SW480 (cell line): ENCODE measurements at regions not wholly inside any gene's neighbourhood (a gene's known extent, or its start where the extent isn't known, plus 50 kb on each side); places are given as distances from the start of the nearest gene placed in this dataset.
A peak's percentile ranks its signal among the peaks of the same experiment; 100 is the strongest.

Source experiments
- DNase-seq: peaks from one replicate; pipeline ENCODE4 v3.0.0-alpha.2; 2016; ENCODE audit warnings: low spot score

GRCh38 chr5:135662061-135662481 lies 83.3 kb upstream of the CXCL14 start:
- no peak for DNase-seq

GRCh38 chr5:135660826-135661575 lies 82.2 kb upstream of the CXCL14 start:
- DNase-seq: no peak

GRCh38 chr5:135657536-135658305 lies 78.9 kb upstream of the CXCL14 start:
- DNase-seq: no peak

GRCh38 chr5:135655468-135655815 lies 76.7 kb upstream of the CXCL14 start:
- DNase-seq: no peak

DNA sequence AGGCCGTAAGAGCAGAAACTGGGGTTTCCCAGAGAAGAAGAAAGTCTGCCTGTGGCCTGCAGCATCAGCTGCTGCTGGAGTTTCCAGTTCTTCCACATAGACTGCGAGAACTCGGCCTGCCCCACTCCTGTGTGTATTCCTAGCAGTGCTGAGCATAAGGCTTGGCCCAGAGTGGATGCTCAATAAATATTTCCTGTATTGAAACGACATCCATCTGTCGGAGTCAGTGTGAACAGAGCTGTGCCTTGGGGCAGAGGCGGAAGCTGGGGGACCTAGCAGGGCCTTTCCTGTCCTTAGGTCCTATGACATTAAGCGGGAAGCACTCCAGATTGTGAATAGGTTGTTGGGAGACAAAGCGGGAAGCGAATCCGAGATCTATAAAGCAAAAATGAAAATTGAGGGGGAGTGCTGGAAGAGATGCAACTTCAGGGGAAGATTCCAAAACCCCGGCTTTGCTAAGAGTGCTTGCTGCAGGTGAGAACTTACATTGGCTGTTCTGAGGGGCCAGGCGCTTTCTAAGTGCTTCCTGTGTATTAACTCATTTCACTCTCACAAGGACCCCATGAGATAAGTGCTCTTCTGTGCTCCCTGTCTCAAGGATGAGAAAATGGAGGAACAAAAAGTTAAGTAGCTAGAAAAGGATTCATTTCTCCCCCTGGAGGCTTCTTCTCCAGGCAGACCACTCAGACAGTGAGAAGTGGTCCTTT lies 76.1 kb upstream of the CXCL14 start:
- DNase-seq: no peak

- peak; percentile 72 for DNase-seq
Measured at GRCh38 chr5:135651156-135651555, 72.4 kb upstream of the CXCL14 start.

DNA sequence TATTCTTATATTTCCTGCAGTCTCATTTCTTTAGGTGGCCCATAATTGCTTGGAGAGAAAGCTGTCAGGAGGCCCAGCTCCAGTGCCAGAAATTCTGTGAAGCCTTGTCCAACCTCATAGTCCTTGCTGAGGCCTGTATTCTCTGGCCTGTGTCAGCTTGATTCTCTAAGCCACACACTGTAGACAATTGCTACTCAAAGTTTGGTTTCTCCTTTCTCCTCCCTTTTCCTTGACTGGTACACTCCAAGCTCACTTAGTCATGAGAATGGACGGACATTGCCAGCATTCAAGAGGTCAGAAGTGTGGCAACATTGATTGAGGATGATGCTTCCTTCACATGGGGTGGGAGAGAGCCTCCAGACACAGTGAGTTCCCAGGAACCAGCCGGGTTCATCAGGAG lies 71.3 kb upstream of the CXCL14 start:
- no peak for DNase-seq

- no peak for DNase-seq
Measured at GRCh38 chr5:135649435-135649834, 70.6 kb upstream of the CXCL14 start.

DNA sequence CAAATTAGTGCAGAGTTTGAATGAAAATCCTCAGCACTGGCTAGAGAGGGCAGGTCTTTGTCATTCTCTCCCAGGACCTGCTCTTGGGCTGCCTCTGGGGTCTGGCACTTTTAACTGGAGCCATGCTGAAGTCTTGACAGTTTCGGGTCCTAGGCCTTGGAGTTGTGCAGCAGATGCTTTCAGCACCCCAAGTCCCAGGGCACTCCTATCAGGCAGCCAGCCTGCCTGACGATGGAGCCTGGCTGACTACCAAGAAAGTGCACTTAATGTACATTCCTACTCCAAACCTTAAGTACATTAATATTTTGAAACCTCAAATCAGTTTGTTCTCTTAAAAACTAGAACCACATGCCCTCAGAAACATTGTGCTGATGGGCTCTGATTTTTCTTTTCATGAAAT lies 69.3 kb upstream of the CXCL14 start:
- DNase-seq: no peak

DNA sequence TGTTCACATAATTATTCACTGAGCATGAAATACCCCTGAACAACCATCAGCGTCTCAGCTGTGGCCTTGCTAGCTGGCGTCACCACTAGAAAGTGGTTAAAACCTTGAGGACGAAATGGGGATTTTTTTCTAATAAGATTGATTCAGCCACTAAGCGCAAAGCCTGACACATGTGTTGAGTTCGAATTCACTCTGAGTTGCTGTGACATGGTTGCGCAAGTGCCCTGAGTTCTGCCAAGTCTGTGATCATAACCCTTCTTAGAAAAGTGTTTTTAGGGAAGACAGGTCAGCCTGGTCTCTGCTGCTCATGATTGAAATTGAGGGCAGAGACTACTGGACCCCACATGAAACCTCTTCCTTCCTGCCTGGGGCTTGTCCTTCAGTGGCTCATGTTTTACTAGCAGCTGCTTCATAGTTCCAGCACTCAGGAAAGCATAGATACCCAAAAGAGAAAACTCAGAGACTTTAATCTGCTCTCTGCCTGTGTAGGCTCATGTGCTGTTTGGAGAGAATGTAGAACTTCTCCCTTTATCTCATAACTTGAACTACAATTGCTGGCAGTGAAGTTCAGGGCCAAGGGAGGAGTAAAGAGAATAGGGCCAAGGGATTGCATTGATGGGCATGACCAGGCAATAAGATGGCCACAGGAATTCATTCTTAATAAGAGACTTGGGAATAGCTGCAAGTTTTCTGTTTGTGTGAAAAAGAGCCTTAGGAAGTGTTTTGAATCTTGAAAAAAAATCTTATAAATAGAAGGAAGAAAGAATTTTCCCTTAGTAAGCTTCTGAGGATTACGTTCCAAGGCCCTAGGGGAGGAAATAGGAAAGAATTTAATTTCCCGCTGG lies 66.8 kb upstream of the CXCL14 start:
- no peak for DNase-seq

DNA sequence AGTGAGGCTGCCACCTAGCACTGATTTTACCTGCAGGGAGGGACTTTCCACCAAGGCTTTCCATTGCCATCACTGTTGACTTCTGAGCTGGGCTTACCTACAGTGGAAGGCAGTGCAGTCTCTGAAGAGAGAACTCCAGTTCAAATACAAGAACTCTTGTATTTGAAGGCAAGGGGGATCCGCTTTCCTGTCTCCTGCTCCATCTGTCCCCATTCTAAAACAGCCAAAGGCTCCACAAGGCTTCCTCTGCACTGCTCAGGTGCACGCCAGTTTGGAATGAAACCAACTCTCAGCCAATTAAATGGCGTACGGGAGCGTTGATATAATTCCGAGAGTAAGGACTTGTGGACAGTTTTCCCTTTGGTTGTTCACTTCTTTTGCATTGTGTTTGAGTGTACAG lies 66.0 kb upstream of the CXCL14 start:
- no peak for DNase-seq

DNA sequence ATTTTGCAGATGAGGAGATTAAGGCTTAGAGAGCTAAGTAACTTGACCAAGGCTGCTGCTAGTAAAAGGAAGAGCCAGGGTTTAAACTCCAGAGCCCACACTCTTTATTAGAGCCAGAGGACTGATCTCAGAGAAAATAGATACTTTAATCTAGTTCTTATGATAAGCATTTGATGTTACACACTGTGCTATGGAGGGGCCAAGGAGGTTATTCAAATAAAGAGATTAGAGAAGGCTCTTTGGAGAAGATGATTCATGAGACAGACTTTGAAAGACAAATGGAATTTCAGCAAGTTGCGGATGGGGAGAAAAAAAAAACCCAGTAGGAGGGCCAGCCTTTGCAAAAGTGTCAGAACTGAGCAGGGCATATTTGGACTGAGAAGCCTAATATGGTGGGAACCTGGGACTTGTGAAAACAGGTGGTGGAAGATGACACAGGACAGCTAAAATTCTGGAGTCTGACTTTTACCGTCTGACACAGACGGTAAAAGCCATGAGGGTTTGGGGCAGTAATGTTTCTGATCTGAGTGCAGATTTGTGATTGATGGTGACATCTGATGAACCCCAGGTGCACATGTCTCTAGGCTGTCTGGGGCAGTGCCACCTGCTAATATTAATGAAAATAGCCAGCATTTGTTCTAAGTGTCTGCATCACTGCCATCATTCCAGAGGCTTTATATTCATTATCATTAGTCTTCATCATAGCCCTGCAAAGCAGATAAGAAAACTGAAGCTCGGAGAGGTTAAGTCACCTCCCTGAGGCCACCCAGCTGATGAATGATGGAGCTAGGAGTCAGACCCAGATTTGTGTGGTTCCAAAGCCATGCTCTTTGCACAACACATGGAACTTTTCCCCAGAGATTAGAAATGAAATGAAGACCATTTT lies 65.3 kb upstream of the CXCL14 start:
- no peak for DNase-seq

DNA sequence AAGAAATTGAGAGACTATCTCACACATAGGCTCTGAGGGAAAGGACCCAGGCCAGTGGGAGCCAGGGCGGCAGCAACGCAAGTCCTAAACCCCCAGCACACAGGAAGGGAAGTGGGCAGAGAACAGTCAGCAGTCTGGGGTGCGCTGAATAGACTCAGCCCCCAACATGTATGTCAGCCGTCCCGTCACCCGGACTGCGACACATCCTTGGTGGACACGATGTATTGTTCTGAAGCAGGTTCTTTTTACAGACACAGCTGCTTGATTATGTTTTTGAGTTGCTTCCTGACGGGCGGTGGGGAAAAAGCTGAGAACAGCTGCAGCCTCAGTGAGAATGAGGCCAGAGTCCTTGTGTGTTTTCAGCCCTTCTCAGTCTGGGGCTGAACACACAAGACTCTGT lies 64.1 kb upstream of the CXCL14 start:
- no peak for DNase-seq

GRCh38 chr5:135642488-135642870 lies 63.7 kb upstream of the CXCL14 start:
- no peak for DNase-seq

DNA sequence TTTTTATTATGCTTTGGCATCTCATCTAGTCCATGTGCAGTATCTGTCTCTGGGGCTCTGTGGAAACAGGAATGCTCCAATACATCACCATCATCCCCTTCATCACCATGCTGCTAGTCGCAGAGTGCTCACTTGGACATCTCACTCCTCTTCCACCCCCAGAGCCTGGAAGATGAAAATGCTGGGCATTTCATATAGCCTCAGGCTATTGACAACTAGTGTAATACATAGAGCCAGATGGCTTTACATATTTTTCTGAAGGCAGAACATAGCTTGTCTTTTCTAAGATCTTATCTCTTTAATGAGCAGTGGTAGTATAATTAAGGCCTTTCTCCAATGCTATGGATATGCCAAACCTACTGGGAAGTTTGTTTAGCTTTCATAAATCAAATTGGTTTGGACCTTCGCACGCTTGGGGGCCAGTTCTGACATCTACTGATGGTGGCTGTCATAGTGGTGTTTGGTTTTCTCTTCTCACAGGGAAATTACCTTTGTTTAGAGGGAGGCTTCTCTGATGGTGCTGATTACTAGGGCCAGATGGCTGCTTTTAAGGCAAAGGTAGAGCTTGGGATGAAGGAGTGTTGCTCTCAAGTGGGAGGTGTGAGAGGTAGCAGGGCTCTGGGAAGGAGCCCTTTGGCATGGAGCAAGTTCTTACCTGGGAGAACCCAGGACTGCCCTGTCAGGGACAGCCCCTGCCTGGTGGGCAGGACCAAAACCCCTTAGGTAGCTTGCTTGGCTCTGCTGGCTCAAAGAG lies 63.1 kb upstream of the CXCL14 start:
- no peak for DNase-seq

DNA sequence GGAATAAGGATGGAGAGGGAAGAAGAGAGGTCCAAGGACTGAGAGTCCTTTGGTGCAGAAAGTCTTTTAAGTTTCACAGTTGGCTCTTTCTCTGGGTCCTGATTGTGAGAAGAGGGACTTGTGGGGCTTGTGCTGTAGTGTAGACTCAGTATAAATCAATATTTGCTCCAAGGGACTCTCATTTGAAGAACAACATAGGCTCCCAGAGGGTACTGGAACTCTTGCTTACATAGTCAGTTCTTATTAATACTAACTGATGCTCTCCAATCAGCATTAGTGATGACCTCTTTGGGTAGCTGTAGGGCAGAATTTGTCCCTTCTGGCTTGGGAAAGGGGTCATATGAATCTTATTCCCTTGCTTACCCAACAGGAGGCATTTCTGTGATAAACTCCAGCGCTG lies 62.5 kb upstream of the CXCL14 start:
- DNase-seq: no peak

- DNase-seq: no peak
Measured at GRCh38 chr5:135635451-135635850, 56.7 kb upstream of the CXCL14 start.

DNA sequence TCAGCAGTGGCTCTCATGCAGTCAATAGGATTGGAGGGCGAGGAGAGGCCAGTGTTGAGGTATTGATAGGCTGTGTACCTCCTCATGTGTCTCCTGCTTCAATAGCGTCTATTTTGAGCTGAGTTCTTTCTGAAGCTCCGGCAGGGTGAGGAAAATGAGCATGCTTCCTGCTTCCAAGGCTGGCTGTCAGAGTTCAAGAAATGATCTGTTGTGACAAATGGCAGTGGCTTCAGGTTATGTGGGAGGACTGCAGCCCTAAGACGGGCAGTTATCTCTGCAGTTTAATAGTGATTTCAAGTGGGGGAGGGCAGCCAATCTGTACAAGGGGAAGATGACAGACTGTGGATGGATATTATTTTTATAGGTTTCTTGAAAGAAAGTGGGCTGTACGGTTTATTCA lies 54.0 kb upstream of the CXCL14 start:
- DNase-seq: no peak

DNA sequence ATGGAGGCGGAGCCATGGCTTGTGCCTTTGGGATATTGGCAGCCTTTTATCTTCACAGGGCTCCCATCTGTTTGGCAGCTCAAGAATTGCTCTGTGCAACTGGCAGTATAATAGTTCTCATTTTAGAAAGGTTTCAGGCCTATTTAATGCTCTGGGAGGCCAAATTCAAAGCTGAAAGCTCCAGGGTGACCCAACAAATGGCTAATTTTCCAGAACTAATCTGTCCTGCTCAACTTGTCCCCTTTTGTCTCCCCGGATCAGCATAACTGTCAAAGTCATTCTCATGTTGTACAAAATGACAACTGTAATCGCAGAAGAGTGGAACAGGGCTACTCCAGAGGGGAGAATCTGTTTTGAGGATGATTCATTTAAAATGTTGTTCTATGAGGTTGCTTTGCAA lies 52.6 kb upstream of the CXCL14 start:
- no peak for DNase-seq

GRCh38 chr5:135629666-135630065 lies 50.9 kb upstream of the CXCL14 start:
- no peak for DNase-seq
